ENCODE measurements at regions not wholly inside any gene's neighbourhood (a gene's known extent, or its start where the extent isn't known, plus 50 kb on each side); places are given as distances from the start of the nearest gene placed in this dataset.

- Histone ChIP-seq H3K27me3 (ENCODE audit: control insufficient read depth, insufficient read depth, low read length) (no peaks in the 10 kb centered on the region), H3K27ac (ENCODE audit: low read depth in 2 of 2, low read length in 2 of 2) (no peak overlapping the region), H3K4me1 (ENCODE audit: control insufficient read depth in 2 of 3, insufficient read depth in 2 of 3, low read depth in 1 of 3, low read length in 3 of 3) (peaks cover 0 to 4% (median 0%) of the 10 kb centered on the region in 3 donors), H3K9ac (ENCODE audit: low read length in 3 of 3) (no peak overlapping the region), H3K9me3 (ENCODE audit: control insufficient read depth in 2 of 3, insufficient read depth in 1 of 3, low read length in 3 of 3) (no peaks in the 10 kb centered on the region), H3K36me3 (ENCODE audit: control insufficient read depth in 2 of 3, insufficient read depth in 3 of 3, low read length in 3 of 3) (no peaks in the 10 kb centered on the region), H3K4me3 (ENCODE audit: low read length in 3 of 3) (no peak overlapping the region)
- intact Hi-C loops (cut with DNase I), result no loop called here
- peak in 4 of 5 donors; percentile 12 to 37 (median 14) for DNase-seq
- TF ChIP-seq, protein P1, sequence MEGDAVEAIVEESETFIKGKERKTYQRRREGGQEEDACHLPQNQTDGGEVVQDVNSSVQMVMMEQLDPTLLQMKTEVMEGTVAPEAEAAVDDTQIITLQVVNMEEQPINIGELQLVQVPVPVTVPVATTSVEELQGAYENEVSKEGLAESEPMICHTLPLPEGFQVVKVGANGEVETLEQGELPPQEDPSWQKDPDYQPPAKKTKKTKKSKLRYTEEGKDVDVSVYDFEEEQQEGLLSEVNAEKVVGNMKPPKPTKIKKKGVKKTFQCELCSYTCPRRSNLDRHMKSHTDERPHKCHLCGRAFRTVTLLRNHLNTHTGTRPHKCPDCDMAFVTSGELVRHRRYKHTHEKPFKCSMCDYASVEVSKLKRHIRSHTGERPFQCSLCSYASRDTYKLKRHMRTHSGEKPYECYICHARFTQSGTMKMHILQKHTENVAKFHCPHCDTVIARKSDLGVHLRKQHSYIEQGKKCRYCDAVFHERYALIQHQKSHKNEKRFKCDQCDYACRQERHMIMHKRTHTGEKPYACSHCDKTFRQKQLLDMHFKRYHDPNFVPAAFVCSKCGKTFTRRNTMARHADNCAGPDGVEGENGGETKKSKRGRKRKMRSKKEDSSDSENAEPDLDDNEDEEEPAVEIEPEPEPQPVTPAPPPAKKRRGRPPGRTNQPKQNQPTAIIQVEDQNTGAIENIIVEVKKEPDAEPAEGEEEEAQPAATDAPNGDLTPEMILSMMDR (IDR thresholded peaks at IDR 0.05; ENCODE audit: borderline replicate concordance, extremely low read depth, insufficient read depth), result no peak
- FAIRE-seq, result no peak
Observed at GRCh38 chr1:182003953-182004586, 57.4 kb downstream of the ZNF648 start.

DNA sequence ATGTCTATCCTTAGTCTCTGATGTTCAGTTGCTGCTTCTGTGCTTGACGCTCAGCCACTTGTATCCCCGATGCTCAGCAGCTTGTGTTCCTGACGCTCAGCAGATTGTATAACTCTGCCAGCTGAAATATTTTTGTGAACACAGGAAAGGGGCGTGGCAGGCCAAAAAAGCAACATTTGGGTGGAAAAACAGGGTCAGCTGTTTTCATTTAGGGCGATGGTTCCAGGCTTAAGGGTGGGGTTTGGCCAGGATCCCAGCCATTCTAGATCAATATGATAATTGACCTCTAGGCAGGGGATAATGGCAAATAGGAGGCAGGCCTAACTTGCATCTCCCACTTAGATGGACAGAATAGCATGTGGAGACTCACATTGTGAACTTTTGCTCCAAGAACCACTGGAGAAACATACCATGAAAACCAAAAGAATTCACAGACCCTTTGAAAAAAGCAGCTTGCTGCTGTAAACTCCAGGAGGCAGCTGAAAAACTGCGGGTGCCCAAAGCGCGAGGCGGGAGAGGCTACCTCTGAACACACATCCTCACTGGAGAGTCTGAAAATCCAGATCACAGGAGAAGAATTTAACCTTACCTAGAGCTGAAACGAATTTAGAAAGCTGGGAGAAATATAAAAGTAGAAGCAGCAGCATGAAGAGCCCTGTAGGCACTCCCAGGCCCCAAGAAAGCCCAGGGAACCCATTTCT lies 58.3 kb downstream of the ZNF648 start:
- H3K4me1 ChIP-seq (ENCODE audit: control insufficient read depth in 2 of 3, insufficient read depth in 2 of 3, low read depth in 1 of 3, low read length in 3 of 3), result peaks cover 0 to 4% (median 0%) of the 10 kb centered on the region in 3 donors
- H3K36me3 ChIP-seq (ENCODE audit: control insufficient read depth in 2 of 3, insufficient read depth in 3 of 3, low read length in 3 of 3), result no peaks in the 10 kb centered on the region
- H3K27me3 ChIP-seq (ENCODE audit: control insufficient read depth, insufficient read depth, low read length), result no peaks in the 10 kb centered on the region
- no peak overlapping the region for H3K4me3 ChIP-seq (ENCODE audit: low read length in 3 of 3)
- H3K9me3 ChIP-seq (ENCODE audit: control insufficient read depth in 2 of 3, insufficient read depth in 1 of 3, low read length in 3 of 3), result no peaks in the 10 kb centered on the region
- DNase-seq, result peak in 3 of 5 donors; percentile 6 to 33 (median 8)
- FAIRE-seq, result no peak
- no peak overlapping the region for H3K27ac ChIP-seq (ENCODE audit: low read depth in 2 of 2, low read length in 2 of 2)
- no peak overlapping the region for H3K9ac ChIP-seq (ENCODE audit: low read length in 3 of 3)
- intact Hi-C loops (cut with DNase I), result no loop called here
- TF ChIP-seq, protein P1 (IDR thresholded peaks at IDR 0.05; ENCODE audit: borderline replicate concordance, extremely low read depth, insufficient read depth), result no peak

DNA sequence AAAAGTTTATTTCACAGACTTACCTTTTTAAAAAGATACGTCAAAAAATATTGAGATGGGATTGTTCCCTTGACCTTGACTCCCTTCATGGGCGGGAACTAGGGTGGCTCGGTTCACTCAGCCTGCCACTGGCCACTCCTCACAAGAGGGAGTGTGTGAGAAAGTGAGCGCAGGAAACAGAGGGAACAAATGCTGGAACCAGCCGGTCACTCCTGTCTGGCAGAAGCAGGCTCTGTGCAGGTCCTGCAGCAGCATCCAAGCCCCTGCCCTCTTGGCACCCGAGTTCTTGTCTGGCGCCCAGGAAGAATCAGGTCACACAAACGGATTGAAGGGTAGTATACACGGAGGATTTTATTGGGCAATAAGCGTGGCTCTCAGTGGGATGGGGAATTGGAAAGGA lies 58.9 kb downstream of the ZNF648 start:
- H3K4me3 ChIP-seq (ENCODE audit: low read length in 3 of 3), result no peak overlapping the region
- H3K9ac ChIP-seq (ENCODE audit: low read length in 3 of 3), result no peak overlapping the region
- no peaks in the 10 kb centered on the region for H3K27me3 ChIP-seq (ENCODE audit: control insufficient read depth, insufficient read depth, low read length)
- no peak for FAIRE-seq
- no peak for DNase-seq
- H3K4me1 ChIP-seq (ENCODE audit: control insufficient read depth in 2 of 3, insufficient read depth in 2 of 3, low read depth in 1 of 3, low read length in 3 of 3), result peaks cover 0 to 4% (median 0%) of the 10 kb centered on the region in 3 donors
- intact Hi-C loops (cut with DNase I), result no loop called here
- TF ChIP-seq, protein P1 (IDR thresholded peaks at IDR 0.05; ENCODE audit: borderline replicate concordance, extremely low read depth, insufficient read depth), result no peak
- H3K27ac ChIP-seq (ENCODE audit: low read depth in 2 of 2, low read length in 2 of 2), result no peak overlapping the region
- no peaks in the 10 kb centered on the region for H3K9me3 ChIP-seq (ENCODE audit: control insufficient read depth in 2 of 3, insufficient read depth in 1 of 3, low read length in 3 of 3)
- no peaks in the 10 kb centered on the region for H3K36me3 ChIP-seq (ENCODE audit: control insufficient read depth in 2 of 3, insufficient read depth in 3 of 3, low read length in 3 of 3)

All from kidney (tissue), 13 donors.